Endometrium (tissue), 2 donors: ENCODE measurements at regions not wholly inside any gene's neighbourhood (a gene's known extent, or its start where the extent isn't known, plus 50 kb on each side); places are given as distances from the start of the nearest gene placed in this dataset.

Source experiments
- FAIRE-seq: peaks from 2 replicates; lab custom pipeline; 2012; peaks lifted over from hg19 to GRCh38; lab: Jason Lieb, UNC
- donor health status: control.
- donor health status: control.

- FAIRE-seq = no peak
Measured at GRCh38 chr6:11358904-11359830, 126.7 kb upstream of the NEDD9 start.

- no peak for FAIRE-seq
Measured at GRCh38 chr6:11357285-11357684, 124.8 kb upstream of the NEDD9 start.

DNA sequence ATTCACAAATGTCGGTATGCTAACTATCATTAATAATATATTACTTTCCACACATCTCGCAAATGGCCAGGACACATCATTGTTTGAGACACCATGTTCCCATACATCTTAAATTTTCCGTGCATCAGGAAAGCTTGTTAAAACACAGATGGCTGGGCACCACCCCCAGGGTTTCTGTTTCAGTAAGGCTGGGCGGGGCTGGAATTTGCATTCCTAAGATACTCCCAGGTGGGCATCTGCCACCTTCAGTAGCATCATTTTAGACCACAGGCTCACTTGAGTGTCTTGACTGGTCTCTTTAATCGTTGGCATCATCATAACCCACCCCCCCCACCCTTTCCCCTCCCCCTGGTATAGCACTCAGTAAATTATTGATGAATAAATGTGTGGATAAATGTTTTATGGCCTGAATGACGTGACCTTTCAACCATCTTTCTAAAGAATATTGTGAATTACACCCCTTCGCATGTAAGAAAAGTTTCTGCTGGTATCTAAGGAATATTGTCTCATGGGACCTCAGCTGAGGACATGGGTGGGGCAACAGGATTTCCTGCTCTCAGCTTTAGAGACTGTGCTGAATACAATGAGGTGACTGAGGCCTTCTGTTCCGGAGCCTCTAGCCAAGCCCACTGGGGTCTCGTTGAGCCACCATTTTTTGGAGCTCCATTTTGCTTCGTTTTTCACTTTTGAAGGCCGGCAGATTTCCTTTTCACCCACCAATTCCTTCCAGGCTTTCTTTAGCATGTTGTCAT, 124.1 kb upstream of the NEDD9 start:
- FAIRE-seq = no peak

DNA sequence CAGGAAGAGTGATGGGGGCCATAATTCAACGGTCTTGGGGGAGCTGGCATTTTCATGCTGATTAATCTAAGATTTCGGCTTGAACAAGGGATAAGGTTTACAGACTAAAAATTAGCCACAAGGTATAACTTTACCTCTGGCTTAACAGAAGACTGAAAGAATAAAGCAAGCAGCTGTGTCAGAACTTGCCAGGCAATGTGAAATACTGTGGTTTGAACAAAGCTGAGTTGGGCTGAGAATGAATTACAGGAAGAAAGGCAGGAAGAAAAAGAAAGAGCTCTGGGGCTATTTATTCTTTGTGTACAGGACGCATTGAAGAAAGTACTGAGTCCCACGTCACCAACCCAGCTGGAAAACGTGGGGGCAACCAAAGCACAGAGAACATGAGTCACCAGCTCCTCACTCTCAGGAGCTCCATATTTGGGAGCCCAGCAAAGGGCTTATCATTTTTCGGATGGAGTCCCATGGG, 121.5 kb upstream of the NEDD9 start:
- no peak for FAIRE-seq

- no peak for FAIRE-seq
Measured at GRCh38 chr6:11350294-11350693, 117.8 kb upstream of the NEDD9 start.

- FAIRE-seq = no peak
Measured at GRCh38 chr6:11349880-11350279, 117.4 kb upstream of the NEDD9 start.

- no peak for FAIRE-seq
Measured at GRCh38 chr6:11346516-11346915, 114.0 kb upstream of the NEDD9 start.

DNA sequence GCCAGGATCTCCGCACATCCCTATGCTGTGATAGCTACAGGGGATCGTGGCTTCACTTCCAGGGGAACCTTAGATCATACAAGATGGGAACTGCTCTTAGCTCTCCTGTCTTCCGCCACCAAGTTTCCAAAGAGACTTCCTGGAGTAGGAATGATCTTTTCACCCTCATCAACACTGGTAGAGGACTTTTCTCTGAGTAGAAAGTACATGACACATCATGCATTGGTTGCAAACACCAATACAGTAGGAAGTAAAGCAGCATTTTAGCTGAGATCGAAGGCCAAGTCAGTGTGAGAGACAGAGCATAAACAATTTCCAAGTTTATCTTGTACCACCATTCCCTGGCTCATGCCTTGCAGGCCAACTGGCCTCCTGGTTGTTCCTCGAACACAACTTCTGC, 113.1 kb upstream of the NEDD9 start:
- no peak for FAIRE-seq

- no peak for FAIRE-seq
Measured at GRCh38 chr6:11343963-11344723, 111.7 kb upstream of the NEDD9 start.

DNA sequence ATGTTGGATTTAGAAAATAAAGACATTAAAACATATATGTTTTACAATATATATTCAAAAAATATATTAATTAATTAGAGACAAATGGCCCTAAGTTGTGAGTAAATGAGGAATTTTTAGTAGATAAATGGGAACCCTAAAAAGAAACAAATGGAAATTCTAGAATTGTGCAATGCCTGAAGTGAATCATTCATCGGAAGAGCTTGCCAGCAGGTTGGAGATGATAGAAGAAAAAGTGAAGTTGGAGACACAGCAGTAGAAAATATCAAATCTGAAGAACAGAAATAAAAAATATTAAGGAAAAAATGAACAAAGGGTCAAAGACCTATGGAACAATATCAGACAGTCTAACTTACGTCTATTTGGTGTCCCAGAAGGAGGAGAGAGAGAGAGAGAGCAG, 109.4 kb upstream of the NEDD9 start:
- FAIRE-seq = no peak

DNA sequence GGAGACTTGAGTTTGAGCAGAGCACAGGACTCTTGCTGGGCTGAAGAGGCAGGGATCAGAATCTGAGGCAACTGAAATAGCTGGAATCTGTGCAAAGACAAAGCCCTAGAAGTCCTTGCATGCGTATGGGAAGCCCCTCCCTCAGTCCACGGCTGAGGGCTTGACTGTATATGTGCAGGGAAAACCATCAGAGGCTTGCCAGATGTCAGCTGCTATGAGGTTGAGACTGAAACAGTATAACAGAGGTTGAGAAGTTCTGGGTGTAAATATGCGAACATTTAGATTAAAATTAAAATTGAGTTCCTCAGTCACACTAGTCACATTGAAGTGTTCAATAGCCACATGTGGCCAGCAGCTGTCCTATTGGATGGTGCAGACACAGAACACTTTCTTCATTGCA, 108.8 kb upstream of the NEDD9 start:
- FAIRE-seq = no peak

GRCh38 chr6:11339380-11339779, 106.9 kb upstream of the NEDD9 start:
- no peak for FAIRE-seq

DNA sequence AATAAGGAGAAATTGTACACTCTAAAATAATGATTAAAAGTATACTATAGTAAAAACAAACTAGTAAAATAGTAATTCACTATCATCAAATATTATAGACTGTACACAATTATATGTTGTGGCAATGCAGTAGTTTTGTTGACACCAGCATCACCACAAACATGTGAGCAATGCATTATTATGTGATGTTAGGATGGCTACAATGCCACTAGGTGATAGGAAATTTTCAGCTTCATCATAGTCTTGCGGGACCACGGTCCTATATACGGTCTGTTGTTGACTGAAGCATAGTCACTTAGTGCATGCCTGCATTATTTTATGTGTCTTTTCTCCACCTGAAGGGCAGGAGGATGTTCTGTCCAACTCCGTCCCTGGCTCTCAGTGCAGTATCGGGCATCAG, 104.8 kb upstream of the NEDD9 start:
- FAIRE-seq = no peak

DNA sequence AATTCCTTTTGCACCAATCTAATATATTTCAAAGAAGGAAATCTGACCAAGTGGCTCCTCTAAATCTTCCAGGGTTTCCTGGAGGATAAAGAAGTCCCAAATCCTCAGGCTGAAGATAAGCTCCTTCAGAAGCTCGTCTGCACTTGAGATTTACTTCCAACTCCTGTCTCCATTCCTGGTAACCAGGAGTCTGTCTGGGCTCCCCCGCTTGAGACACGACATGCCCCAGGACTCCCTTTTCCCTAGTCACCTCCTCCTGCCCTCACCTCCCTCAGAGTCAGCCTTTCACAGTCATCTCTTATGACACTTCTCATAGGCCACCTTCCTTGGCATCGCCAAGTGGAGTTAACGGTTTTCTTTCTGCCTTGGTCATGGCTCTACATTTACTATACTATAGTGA, 103.4 kb upstream of the NEDD9 start:
- FAIRE-seq = no peak

- no peak for FAIRE-seq
Measured at GRCh38 chr6:11333132-11333849, 100.8 kb upstream of the NEDD9 start.

DNA sequence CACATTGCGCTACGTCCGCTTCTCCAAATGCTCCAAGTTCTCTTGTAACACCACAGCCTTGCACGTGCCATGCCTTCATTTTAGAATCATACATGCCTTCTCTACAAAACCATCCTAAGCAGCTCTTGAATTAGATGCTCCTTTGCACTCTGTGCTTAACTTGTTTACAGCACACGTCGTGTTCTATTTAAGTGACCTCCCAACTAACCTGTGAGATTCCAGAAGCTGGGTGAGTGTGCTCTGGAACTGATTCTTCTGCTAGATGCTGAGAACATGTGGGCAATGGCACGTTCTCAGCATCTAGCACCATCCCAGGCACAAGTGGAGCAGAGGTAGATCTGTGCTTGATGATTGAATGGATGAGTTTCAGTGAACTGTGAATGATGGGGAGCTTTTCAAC, 100.0 kb upstream of the NEDD9 start:
- FAIRE-seq = no peak

DNA sequence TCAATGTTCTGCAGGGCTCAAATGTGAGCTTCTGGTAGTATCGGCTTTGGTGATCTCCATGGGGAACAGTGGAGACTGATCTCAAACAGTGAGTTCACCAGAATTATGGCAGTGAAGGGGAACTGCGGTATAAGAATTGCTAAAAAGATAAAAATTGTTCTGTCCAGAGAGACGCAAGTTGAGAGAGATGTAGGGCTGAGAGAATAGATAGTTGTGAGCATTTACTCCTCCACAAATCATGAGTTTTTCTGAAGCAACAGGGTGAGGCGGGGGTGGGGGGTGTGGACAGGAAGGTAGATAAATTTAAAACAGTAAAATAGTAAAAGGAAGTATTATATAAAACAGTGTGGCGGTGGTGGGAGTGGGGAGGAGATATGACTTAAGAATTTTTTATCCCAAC, 98.6 kb upstream of the NEDD9 start:
- no peak for FAIRE-seq

DNA sequence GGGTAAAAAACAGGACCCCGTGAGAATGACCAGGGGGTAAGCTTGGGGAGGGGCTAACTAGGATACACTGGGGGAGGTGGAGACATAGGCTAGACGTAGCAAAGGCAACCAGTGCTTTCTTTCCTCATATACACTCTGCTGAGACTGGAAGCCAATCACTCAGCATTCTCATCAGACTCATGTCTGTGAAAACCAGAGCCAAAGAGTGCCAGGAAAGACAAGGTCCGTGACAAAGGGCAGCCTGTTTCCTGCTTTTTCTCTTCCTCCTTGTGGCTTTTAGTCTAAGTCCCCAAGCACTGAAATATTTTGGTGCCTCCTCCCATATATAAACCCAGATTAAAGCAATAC, 97.9 kb upstream of the NEDD9 start:
- FAIRE-seq = no peak

GRCh38 chr6:11329726-11330412, 97.4 kb upstream of the NEDD9 start:
- no peak for FAIRE-seq

GRCh38 chr6:11328613-11329247, 96.3 kb upstream of the NEDD9 start:
- peak; percentile 18 for FAIRE-seq

DNA sequence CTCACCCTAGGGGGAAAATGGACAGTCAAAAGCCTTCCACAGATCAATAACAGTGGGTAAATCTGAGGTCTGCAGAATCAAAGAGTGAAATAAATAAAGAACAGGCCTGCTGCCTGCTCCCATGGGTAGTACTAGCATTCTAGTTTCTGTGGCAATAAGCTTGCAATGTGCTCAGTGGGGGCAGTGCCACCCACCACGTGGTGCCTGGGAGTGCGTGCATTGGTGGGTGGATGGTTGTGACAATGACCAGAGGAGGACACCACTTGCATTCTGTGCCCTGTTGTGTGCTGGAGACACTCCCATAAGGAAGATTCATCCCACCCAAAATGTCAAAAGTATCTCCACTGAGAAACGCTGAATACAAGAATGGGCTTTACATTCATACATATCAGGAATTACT, 95.5 kb upstream of the NEDD9 start:
- FAIRE-seq = no peak
